Common myeloid progenitor, CD34-positive (primary cell): ENCODE measurements at regions not wholly inside any gene's neighbourhood (a gene's known extent, or its start where the extent isn't known, plus 50 kb on each side); places are given as distances from the start of the nearest gene placed in this dataset.

Experiments used
- CTCF ChIA-PET: fragments of 350-600 bp; sonication (Branson Sonifier 250); formaldehyde crosslinking; loops from one replicate; lab custom pipeline; 2021; ENCODE audit warnings: antibody characterized with exemption; lab: Charles Lee
- POLR2A ChIA-PET: fragments of 350-600 bp; sonication (Branson Sonifier 250); formaldehyde crosslinking; loops from one replicate; lab custom pipeline; 2021; ENCODE audit warnings: antibody characterized with exemption; lab: Charles Lee
- DNase-seq, 3 donors: peaks; one replicate each; pipeline versions ENCODE4 v3.0.0 to v3.0.0-alpha.2; 2013
- H3K27ac ChIP-seq, 2 experiments: 1 replicate in 1 of 2; 2 replicates in 1 of 2; pipeline ENCODE4 v1.7.0; 2013; ENCODE audit warnings: inconsistent platforms in 2 of 2, low read length in 2 of 2, mild to moderate bottlenecking in 2 of 2, low read depth in 1 of 2, moderate library complexity in 1 of 2; ENCODE audit not compliant: severe bottlenecking in 2 of 2, insufficient read depth in 1 of 2, poor library complexity in 1 of 2
- H3K27me3 ChIP-seq, 5 experiments: replicated peaks in 2 of 5; 1 replicate in 3 of 5; 2 replicates in 2 of 5; pipeline versions ENCODE4 v1.6.1 to v1.7.0; 2013; ENCODE audit warnings: low read length in 4 of 5, mild to moderate bottlenecking in 2 of 5, moderate library complexity in 2 of 5, inconsistent platforms in 1 of 5; ENCODE audit not compliant: insufficient read depth in 5 of 5, control insufficient read depth in 4 of 5
- H3K36me3 ChIP-seq, 4 experiments: 1 replicate in 2 of 4; 2 replicates in 2 of 4; pipeline versions ENCODE4 v1.6.1 to v1.7.0; 2013; ENCODE audit warnings: low read length in 3 of 4, control low read depth in 1 of 4, mild to moderate bottlenecking in 1 of 4; ENCODE audit not compliant: control insufficient read depth in 4 of 4, insufficient read depth in 4 of 4
- H3K4me1 ChIP-seq, 4 experiments: 1 replicate in 3 of 4; 2 replicates in 1 of 4; pipeline versions ENCODE4 v1.6.1 to v1.7.1; 2013; ENCODE audit warnings: low read length in 3 of 4, mild to moderate bottlenecking in 3 of 4, control low read depth in 1 of 4, inconsistent platforms in 1 of 4, moderate library complexity in 1 of 4; ENCODE audit not compliant: control insufficient read depth in 4 of 4, insufficient read depth in 4 of 4; ENCODE audit errors: control extremely low read depth in 1 of 4
- H3K4me3 ChIP-seq, 7 experiments: 1 replicate in 4 of 7; 2 replicates in 3 of 7; pipeline versions ENCODE4 v1.5.1 to v1.7.0; 2013; ENCODE audit warnings: mild to moderate bottlenecking in 7 of 7, low read length in 6 of 7, moderate library complexity in 6 of 7, inconsistent platforms in 2 of 7, low read depth in 2 of 7, control low read depth in 1 of 7; ENCODE audit not compliant: insufficient read depth in 4 of 7, control insufficient read depth in 1 of 7; ENCODE audit errors: extremely low read depth in 1 of 7
- H3K9me3 ChIP-seq, 5 experiments: 1 replicate in 4 of 5; 2 replicates in 1 of 5; pipeline versions ENCODE4 v1.6.1 to v1.7.1; 2013; ENCODE audit warnings: low read length in 4 of 5, mild to moderate bottlenecking in 2 of 5, inconsistent platforms in 1 of 5, low read depth in 1 of 5, moderate library complexity in 1 of 5; ENCODE audit not compliant: control insufficient read depth in 4 of 5, insufficient read depth in 2 of 5; ENCODE audit errors: control extremely low read depth in 1 of 5
- WGBS: methylation state at CpG from one replicate; pipeline ENCODE4 v1.1.5; 2013; ENCODE audit not compliant: insufficient coverage; 5-methylcytosine and 5-hydroxymethylcytosine counted together

- peaks cover 0 to 3% (median 0%) of the 10 kb centered on the region in 5 experiments for H3K9me3 ChIP-seq
- H3K4me1 ChIP-seq = peaks cover 0 to 6% (median 4%) of the 10 kb centered on the region in 4 experiments
- DNase-seq = peak in 2 of 3 donors; percentile 39
- ChIA-PET POLR2A (interaction anchor here (0.6 kb wide), 1 partner anchor 32 kb away, joined by 3 read pairs; no protein-coding TSS in a partner anchor), CTCF (interaction anchor here (0.7 kb wide), 1 partner anchor 998 kb away, joined by 3 read pairs; no protein-coding TSS in a partner anchor)
- H3K4me3 ChIP-seq = no peak overlapping the region
- no peaks in the 10 kb centered on the region for H3K36me3 ChIP-seq
- WGBS = no CpG with 5 or more reads among the region's 2 CpGs
- H3K27me3 ChIP-seq = peaks cover 0 to 6% (median 0%) of the 10 kb centered on the region in 5 experiments
- no peak overlapping the region for H3K27ac ChIP-seq
Observed at GRCh38 chr2:217491271-217491670, 511.5 kb downstream of the TNS1 start.

GRCh38 chr2:217489145-217489960, 513.4 kb downstream of the TNS1 start:
- H3K27ac ChIP-seq = no peak overlapping the region
- ChIA-PET CTCF (interaction anchor here (0.6 to 1.0 kb wide), 2 partner anchors 21 to 947 kb away, joined by 3 read pairs; no protein-coding TSS in a partner anchor), POLR2A (no interaction called here)
- 88% methylated on average over 16 of the region's 25 CpGs for WGBS
- H3K9me3 ChIP-seq = peaks cover 0 to 3% (median 0%) of the 10 kb centered on the region in 5 experiments
- peaks cover 0 to 6% (median 0%) of the 10 kb centered on the region in 5 experiments for H3K27me3 ChIP-seq
- DNase-seq = no peak
- H3K4me3 ChIP-seq = no peak overlapping the region
- H3K36me3 ChIP-seq = no peaks in the 10 kb centered on the region
- no peaks in the 10 kb centered on the region for H3K4me1 ChIP-seq

- Histone ChIP-seq H3K27ac (no peak overlapping the region), H3K4me1 (no peaks in the 10 kb centered on the region), H3K36me3 (no peaks in the 10 kb centered on the region), H3K9me3 (no peaks in the 10 kb centered on the region), H3K27me3 (peaks cover 0 to 3% (median 0%) of the 10 kb centered on the region in 5 experiments), H3K4me3 (no peak overlapping the region)
- ChIA-PET CTCF (no interaction called here), POLR2A (no interaction called here)
- DNase-seq = no peak
- no CpG with 5 or more reads among the region's 1 CpG for WGBS
Observed at GRCh38 chr2:217484046-217484445, 518.7 kb downstream of the TNS1 start.

GRCh38 chr2:217482056-217482710, 520.6 kb downstream of the TNS1 start:
- POLR2A ChIA-PET = no interaction called here
- Histone ChIP-seq H3K4me1 (no peaks in the 10 kb centered on the region), H3K9me3 (no peaks in the 10 kb centered on the region), H3K36me3 (no peaks in the 10 kb centered on the region), H3K27me3 (peaks cover 0 to 5% (median 0%) of the 10 kb centered on the region in 5 experiments), H3K4me3 (no peak overlapping the region), H3K27ac (no peak overlapping the region)
- DNase-seq = no peak
- no CpG with 5 or more reads among the region's 1 CpG for WGBS
- CTCF ChIA-PET = no interaction called here

GRCh38 chr2:217481577-217481976, 521.2 kb downstream of the TNS1 start:
- Histone ChIP-seq H3K4me1 (no peaks in the 10 kb centered on the region), H3K36me3 (no peaks in the 10 kb centered on the region), H3K9me3 (no peaks in the 10 kb centered on the region), H3K4me3 (no peak overlapping the region), H3K27ac (no peak overlapping the region), H3K27me3 (peaks cover 0 to 5% (median 0%) of the 10 kb centered on the region in 5 experiments)
- ChIA-PET POLR2A (no interaction called here), CTCF (no interaction called here)
- DNase-seq = no peak
- no CpG with 5 or more reads among the region's 1 CpG for WGBS

GRCh38 chr2:217479566-217479965, 523.2 kb downstream of the TNS1 start:
- WGBS = 80% methylated on average over 1 of the region's 4 CpGs
- Histone ChIP-seq H3K9me3 (no peaks in the 10 kb centered on the region), H3K27ac (no peak overlapping the region), H3K36me3 (no peaks in the 10 kb centered on the region), H3K4me3 (no peak overlapping the region), H3K27me3 (peaks cover 0 to 5% (median 0%) of the 10 kb centered on the region in 5 experiments), H3K4me1 (no peaks in the 10 kb centered on the region)
- CTCF ChIA-PET = interaction anchor here (0.5 kb wide), 1 partner anchor 788 kb away, joined by 3 read pairs; no protein-coding TSS in a partner anchor
- no peak for DNase-seq
- POLR2A ChIA-PET = no interaction called here
